GM12865 (cell line): ENCODE measurements at regions not wholly inside any gene's neighbourhood (a gene's known extent, or its start where the extent isn't known, plus 50 kb on each side); places are given as distances from the start of the nearest gene placed in this dataset.

Source experiments
- DNase-seq: peaks from one replicate; pipeline ENCODE4 v3.0.0; 2010; ENCODE audit warnings: low read depth
- H3K4me3 ChIP-seq: 2 replicates; pipeline ENCODE4 v1.5.1; 2011; ENCODE audit warnings: mild to moderate bottlenecking, low read depth, low read length, control low read depth
- TF ChIP-seq, protein P1 (sequence below): IDR thresholded peaks from 2 replicates; pipeline ENCODE4 v1.5.1; 2011; ENCODE audit warnings: low read length, control low read depth, low read depth, inconsistent platforms; ENCODE audit not compliant: insufficient read depth; ENCODE audit errors: missing control alignments

DNA sequence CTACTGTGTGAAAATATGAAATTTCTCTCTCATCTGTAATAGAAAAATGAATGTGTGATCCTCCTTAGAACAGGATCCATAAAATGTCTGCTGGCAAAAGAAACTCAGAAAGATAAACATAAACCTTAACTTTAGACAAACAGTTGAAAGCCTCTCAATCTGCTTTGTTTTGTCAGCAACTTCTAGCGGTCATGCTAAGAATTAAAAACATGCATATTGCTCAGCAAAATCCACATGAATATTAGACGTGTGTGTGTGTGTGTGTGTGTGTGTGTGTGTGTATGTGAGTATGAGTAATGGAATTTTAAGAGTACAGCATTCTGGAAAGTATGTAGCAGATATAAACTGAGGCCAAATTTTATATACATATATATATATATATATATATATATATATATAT, 1779.2 kb upstream of the MIR17HG start:
- DNase-seq = no peak
- H3K4me3 ChIP-seq = no peak overlapping the region
- TF ChIP-seq, protein P1, sequence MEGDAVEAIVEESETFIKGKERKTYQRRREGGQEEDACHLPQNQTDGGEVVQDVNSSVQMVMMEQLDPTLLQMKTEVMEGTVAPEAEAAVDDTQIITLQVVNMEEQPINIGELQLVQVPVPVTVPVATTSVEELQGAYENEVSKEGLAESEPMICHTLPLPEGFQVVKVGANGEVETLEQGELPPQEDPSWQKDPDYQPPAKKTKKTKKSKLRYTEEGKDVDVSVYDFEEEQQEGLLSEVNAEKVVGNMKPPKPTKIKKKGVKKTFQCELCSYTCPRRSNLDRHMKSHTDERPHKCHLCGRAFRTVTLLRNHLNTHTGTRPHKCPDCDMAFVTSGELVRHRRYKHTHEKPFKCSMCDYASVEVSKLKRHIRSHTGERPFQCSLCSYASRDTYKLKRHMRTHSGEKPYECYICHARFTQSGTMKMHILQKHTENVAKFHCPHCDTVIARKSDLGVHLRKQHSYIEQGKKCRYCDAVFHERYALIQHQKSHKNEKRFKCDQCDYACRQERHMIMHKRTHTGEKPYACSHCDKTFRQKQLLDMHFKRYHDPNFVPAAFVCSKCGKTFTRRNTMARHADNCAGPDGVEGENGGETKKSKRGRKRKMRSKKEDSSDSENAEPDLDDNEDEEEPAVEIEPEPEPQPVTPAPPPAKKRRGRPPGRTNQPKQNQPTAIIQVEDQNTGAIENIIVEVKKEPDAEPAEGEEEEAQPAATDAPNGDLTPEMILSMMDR = no peak

DNA sequence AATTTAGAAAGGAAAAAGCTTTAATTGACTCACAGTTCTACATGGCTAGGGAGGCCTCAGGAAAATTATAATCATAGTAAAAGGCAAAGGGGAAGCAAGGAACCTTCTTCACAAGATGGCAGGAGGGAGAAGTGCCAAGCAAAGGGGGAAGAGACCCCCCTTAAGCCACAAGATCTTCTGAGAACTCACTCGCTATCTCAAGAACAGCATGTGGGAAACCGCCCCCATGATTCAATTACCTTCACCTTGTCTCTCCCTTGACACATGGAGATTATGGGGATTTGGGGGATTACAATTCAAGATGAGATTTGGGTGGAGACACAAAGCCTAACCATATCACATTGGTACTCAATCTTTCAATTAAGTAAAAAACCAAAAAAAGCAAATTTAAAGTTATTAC, 1778.7 kb upstream of the MIR17HG start:
- H3K4me3 ChIP-seq = no peak overlapping the region
- TF ChIP-seq, protein P1 = no peak
- no peak for DNase-seq

DNA sequence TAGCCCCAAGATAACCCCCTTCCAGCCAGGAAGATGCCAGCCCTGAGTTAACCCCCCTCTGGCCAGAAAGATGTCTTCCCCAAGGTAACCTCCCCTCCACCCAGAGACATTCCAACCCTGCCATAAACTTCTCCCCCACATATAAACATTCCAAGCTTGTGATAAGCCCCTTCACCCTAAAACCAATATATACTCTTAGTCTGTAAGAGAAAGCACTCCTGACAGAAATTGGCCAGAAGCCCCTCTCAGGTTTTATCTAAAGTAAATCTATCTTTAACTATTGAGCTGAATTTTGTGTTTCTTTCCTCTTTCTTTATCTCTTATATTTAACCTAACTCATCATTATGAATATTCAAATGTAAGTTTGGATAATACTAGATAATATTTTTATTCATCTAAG, 1775.8 kb upstream of the MIR17HG start:
- no peak for DNase-seq
- TF ChIP-seq, protein P1 = no peak
- no peak overlapping the region for H3K4me3 ChIP-seq

DNA sequence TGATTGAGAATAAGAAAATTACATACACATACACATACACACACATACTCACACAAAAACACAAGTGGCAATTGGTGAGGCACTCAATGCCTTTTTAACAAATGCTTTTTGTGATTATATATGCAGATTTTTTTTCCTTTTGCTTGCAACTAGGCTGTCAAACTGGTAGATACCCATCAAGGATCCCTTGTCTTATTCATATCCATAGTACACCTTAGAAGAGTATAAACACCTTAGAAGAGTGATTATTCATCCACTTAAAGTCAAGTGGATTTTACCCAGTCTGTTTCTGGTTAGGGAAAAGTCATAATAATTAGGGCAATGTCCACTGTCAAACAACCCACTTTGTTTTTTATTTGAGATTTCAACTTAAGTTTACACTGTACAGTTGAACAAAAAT, 1773.4 kb upstream of the MIR17HG start:
- no peak for DNase-seq
- TF ChIP-seq, protein P1 = no peak
- no peak overlapping the region for H3K4me3 ChIP-seq

DNA sequence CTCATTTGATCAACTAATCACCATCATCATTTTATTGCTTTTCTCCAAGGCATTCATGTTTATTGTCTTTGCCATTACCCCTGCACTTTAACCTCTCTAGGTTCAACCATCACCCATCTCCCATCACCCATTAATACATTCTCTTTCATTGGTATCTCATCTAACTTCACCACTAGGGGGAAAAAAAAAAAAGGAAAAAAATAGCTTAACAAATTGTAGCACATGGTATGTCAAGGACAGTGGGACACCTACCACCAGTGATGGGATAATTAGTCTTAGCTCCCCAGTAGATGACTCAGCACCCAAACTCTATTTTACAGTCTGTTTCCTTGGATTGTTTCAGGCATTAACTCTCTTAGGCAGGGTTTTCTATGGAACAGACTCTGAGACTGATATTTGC, 1770.2 kb upstream of the MIR17HG start:
- no peak overlapping the region for H3K4me3 ChIP-seq
- TF ChIP-seq, protein P1 = no peak
- DNase-seq = no peak

DNA sequence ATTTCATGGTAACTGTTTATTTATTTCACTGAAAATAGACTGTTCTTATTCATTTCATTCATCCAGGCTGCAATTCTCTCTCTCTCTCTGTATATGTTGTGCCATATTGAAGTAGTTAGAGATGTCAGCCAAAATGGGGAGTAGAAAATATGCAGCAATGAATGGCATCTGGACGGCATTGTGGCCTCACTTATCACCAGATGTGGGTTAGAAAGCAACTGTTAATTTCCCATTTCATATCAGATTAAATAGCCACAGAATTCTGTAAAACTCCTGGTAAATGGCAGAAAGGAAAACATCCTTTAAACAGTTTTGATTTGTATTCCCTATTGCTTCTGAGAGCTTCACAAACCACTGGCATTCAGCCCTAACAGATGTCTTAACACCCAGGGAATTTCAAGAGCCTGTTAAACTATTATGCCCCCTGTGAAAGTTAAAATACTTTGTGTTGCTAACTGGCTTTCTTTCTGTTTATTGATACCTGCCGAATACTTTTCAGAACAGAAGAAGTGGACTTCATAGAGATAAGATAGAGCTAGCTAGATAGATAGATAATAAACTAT, 1763.3 kb upstream of the MIR17HG start:
- TF ChIP-seq, protein P1 = no peak
- DNase-seq = no peak
- H3K4me3 ChIP-seq = no peak overlapping the region

DNA sequence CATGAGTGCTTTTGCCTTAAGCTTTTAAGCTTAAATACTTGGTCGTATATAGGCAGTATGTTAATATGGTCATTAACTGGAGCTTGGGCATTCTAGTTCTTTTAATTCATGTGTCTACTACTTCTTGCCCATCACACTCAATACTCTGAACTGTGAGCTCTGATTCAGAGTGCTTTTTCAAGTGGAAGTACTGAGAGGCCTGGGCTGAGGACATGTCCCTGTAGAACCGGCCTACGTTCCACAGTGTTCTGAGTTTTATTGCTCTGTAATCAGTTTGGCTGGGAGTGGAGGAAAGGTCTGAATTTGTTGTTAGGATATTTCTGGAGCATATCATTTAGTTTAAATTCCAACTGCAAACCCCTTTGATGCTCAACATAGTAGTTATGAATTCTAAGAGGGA, 1744.8 kb upstream of the MIR17HG start:
- no peak for DNase-seq
- H3K4me3 ChIP-seq = no peak overlapping the region
- TF ChIP-seq, protein P1 = no peak
